B cell (primary cell): ENCODE measurements at regions not wholly inside any gene's neighbourhood (a gene's known extent, or its start where the extent isn't known, plus 50 kb on each side); places are given as distances from the start of the nearest gene placed in this dataset.

ENCODE experiments used
- ATAC-seq: fragments of 200-7000 bp; cut with Tn5 transposase; one replicate; pipeline ENCODE4 v1.10.0; 2021; ENCODE audit warnings: low read depth, mild to moderate bottlenecking, moderate number of reproducible peaks, moderate library complexity
- CTCF ChIA-PET: fragments of 350-600 bp; sonication (Branson Sonifier 250); formaldehyde crosslinking; loops from one replicate; lab custom pipeline; 2021; ENCODE audit warnings: antibody characterized with exemption, inconsistent platforms; lab: Charles Lee
- POLR2A ChIA-PET: fragments of 350-600 bp; sonication (Branson Sonifier 250); formaldehyde crosslinking; loops from one replicate; lab custom pipeline; 2021; ENCODE audit warnings: antibody characterized with exemption; lab: Charles Lee
- DNase-seq: peaks from one replicate; pipeline ENCODE4 v3.0.0; 2013
- H2AFZ ChIP-seq: 2 replicates; pipeline ENCODE4 v1.6.1; 2012; ENCODE audit warnings: mild to moderate bottlenecking, low read depth, low read length; ENCODE audit not compliant: insufficient read depth, poor library complexity, severe bottlenecking
- H3K27ac ChIP-seq, 2 donors: 1 replicate in 1 of 2; 2 replicates in 1 of 2; pipeline ENCODE4 v1.5.1; 2012 to 2013; ENCODE audit warnings: low read length in 2 of 2, mild to moderate bottlenecking in 2 of 2, moderate library complexity in 1 of 2
- H3K27me3 ChIP-seq, 4 experiments: fragments of 200-600 bp in 1 of 4; sonication (generic) in 1 of 4; replicated peaks in 1 of 4; 1 replicate in 2 of 4; 2 replicates in 2 of 4; pipeline versions ENCODE4 v1.6.1 to v1.7.0; 2013 to 2016; ENCODE audit warnings: low read length in 3 of 4, mild to moderate bottlenecking in 2 of 4, mixed read lengths in 1 of 4, moderate library complexity in 1 of 4; ENCODE audit not compliant: insufficient read depth in 4 of 4, control insufficient read depth in 3 of 4; ENCODE audit errors: control extremely low read depth in 1 of 4
- H3K36me3 ChIP-seq, 2 experiments: replicated peaks in 1 of 2; 1 replicate in 1 of 2; 2 replicates in 1 of 2; pipeline versions ENCODE4 v1.6.1 to v1.7.1; 2013; ENCODE audit warnings: low read length in 1 of 2; ENCODE audit not compliant: insufficient read depth in 2 of 2, control insufficient read depth in 1 of 2; ENCODE audit errors: control extremely low read depth in 1 of 2, extremely low read depth in 1 of 2
- H3K4me1 ChIP-seq, 2 donors: fragments of 200-600 bp in 1 of 2; sonication (generic) in 1 of 2; 1 replicate in 1 of 2; 2 replicates in 1 of 2; pipeline versions ENCODE4 v1.5.1 to v1.6.1; 2013 to 2017; ENCODE audit warnings: low read length in 2 of 2; ENCODE audit not compliant: control insufficient read depth in 2 of 2, insufficient read depth in 2 of 2
- H3K4me2 ChIP-seq: replicated peaks from 2 replicates; pipeline ENCODE3; 2012; ENCODE audit warnings: mild to moderate bottlenecking, low read depth, low read length; ENCODE audit not compliant: poor library complexity, severe bottlenecking
- H3K4me3 ChIP-seq, 5 experiments: fragments of 200-600 bp in 1 of 5; sonication (generic) in 1 of 5; 1 replicate in 3 of 5; 2 replicates in 2 of 5; pipeline versions ENCODE4 v1.5.1 to v1.7.0; 2011 to 2016; ENCODE audit warnings: low read length in 4 of 5, mild to moderate bottlenecking in 4 of 5, low read depth in 2 of 5, control low read depth in 1 of 5, moderate library complexity in 1 of 5; ENCODE audit not compliant: insufficient read depth in 1 of 5; ENCODE audit errors: control extremely low read depth in 1 of 5, extremely low read depth in 1 of 5
- H3K79me2 ChIP-seq: fragments of 200-600 bp; sonication (generic); one replicate; pipeline ENCODE4 v1.6.0; 2016; ENCODE audit warnings: low read length; ENCODE audit not compliant: control insufficient read depth, insufficient read depth
- H3K9ac ChIP-seq: fragments of 200-600 bp; sonication (generic); 2 replicates; pipeline ENCODE4 v1.6.1; 2017; ENCODE audit warnings: mild to moderate bottlenecking, low read length, moderate library complexity
- H3K9me3 ChIP-seq, 3 donors: one replicate each; pipeline versions ENCODE4 v1.6.1 to v1.7.1; 2013; ENCODE audit warnings: low read length in 2 of 3; ENCODE audit not compliant: control insufficient read depth in 2 of 3, insufficient read depth in 1 of 3; ENCODE audit errors: control extremely low read depth in 1 of 3
- H4K20me1 ChIP-seq: 2 replicates; pipeline ENCODE4 v1.6.0; 2012; ENCODE audit warnings: mild to moderate bottlenecking, low read length; ENCODE audit not compliant: insufficient read depth, control insufficient read depth, poor library complexity, severe bottlenecking
- H3K27ac Mint-ChIP-seq: one replicate; pipeline ENCODE4 v1.8.0; 2021; ENCODE audit warnings: mixed read lengths
- H3K27me3 Mint-ChIP-seq: one replicate; pipeline ENCODE4 v1.8.0; 2021; ENCODE audit warnings: mixed read lengths
- H3K4me1 Mint-ChIP-seq: one replicate; pipeline ENCODE4 v1.8.0; 2021; ENCODE audit warnings: mixed read lengths
- H3K4me3 Mint-ChIP-seq: one replicate; pipeline ENCODE4 v1.8.0; 2021; ENCODE audit warnings: mixed read lengths
- H3K9me3 Mint-ChIP-seq: one replicate; pipeline ENCODE4 v1.8.0; 2022; ENCODE audit warnings: mixed read lengths; ENCODE audit not compliant: insufficient read depth
- CTCF ChIP-seq: fragments of 200-600 bp; IDR thresholded peaks from one replicate; pipeline ENCODE4 v1.8.0; 2022; ENCODE audit warnings: antibody characterized with exemption, mild to moderate bottlenecking
- EZH2 ChIP-seq: IDR thresholded peaks from 2 replicates; pipeline ENCODE4 v1.6.1; 2012; ENCODE audit warnings: borderline replicate concordance, low read depth, mild to moderate bottlenecking, moderate library complexity, low read length; ENCODE audit not compliant: insufficient read depth, poor library complexity, severe bottlenecking
- WGBS: methylation state at CpG from one replicate; pipeline ENCODE4 v1.1.5; 2013; ENCODE audit warnings: missing lambda C conversion rate; ENCODE audit not compliant: insufficient coverage; 5-methylcytosine and 5-hydroxymethylcytosine counted together
- intact Hi-C: fragments of 100-400 bp; cut with micrococcal nuclease; formaldehyde crosslinking; loops from one replicate; pipeline ENCODE4 v1.10.0; 2022

GRCh38 chr2:180325416-180326120 is 318.5 kb upstream of the CWC22 start:
- no peak overlapping the region for H3K9ac ChIP-seq
- H3K36me3 ChIP-seq: no peaks in the 10 kb centered on the region
- DNase-seq: no peak
- no peaks in the 10 kb centered on the region for H4K20me1 ChIP-seq
- Mint-ChIP-seq H3K4me3 (no peak overlapping the region), H3K4me1 (peaks cover 3% of the 10 kb centered on the region), H3K27me3 (peaks cover 3% of the 10 kb centered on the region), H3K27ac (no peak overlapping the region), H3K9me3 (no peaks in the 10 kb centered on the region)
- TF ChIP-seq CTCF (no peak), EZH2 (no peak)
- H2AFZ ChIP-seq: no peak overlapping the region
- peaks cover 0 to 1% (median 0%) of the 10 kb centered on the region in 3 donors for H3K9me3 ChIP-seq
- ChIA-PET POLR2A (no interaction called here), CTCF (no interaction called here)
- H3K4me2 ChIP-seq: no peak overlapping the region
- ATAC-seq: no peak
- H3K27ac ChIP-seq: no peak overlapping the region
- H3K79me2 ChIP-seq: no peaks in the 10 kb centered on the region
- no peak overlapping the region for H3K4me3 ChIP-seq
- no peaks in the 10 kb centered on the region for H3K27me3 ChIP-seq
- intact Hi-C loops: loop anchor here (10.0 kb wide), 1 partner anchor 649 kb away; no protein-coding TSS in a partner anchor
- H3K4me1 ChIP-seq: no peaks in the 10 kb centered on the region
- 100% methylated on average over 1 of the region's 2 CpGs for WGBS

- H3K4me1 Mint-ChIP-seq: peaks cover 14% of the 10 kb centered on the region
- Histone ChIP-seq H2AFZ (no peak overlapping the region), H3K9ac (no peak overlapping the region), H3K79me2 (no peaks in the 10 kb centered on the region), H3K36me3 (no peaks in the 10 kb centered on the region), H3K27me3 (no peaks in the 10 kb centered on the region), H3K9me3 (peaks cover 0 to 1% (median 0%) of the 10 kb centered on the region in 3 donors), H3K4me1 (peaks cover 9% of the 10 kb centered on the region in 2 donors), H4K20me1 (no peaks in the 10 kb centered on the region), H3K27ac (no peak overlapping the region), H3K4me3 (no peak overlapping the region), H3K4me2 (no peak overlapping the region)
- no peak overlapping the region for H3K27ac Mint-ChIP-seq
- ChIA-PET CTCF (no interaction called here), POLR2A (no interaction called here)
- H3K27me3 Mint-ChIP-seq: peaks cover 3% of the 10 kb centered on the region
- ATAC-seq (no peak), DNase-seq (no peak)
- H3K4me3 Mint-ChIP-seq: no peak overlapping the region
- TF ChIP-seq EZH2: no peak
- no peak for TF ChIP-seq CTCF
- H3K9me3 Mint-ChIP-seq: no peaks in the 10 kb centered on the region
- intact Hi-C loops: loop anchor here (10.0 kb wide), 1 partner anchor 651 kb away; no protein-coding TSS in a partner anchor
Measured at GRCh38 chr2:180324182-180324581, 317.1 kb upstream of the CWC22 start.
